ENCODE measurements at regions not wholly inside any gene's neighbourhood (a gene's known extent, or its start where the extent isn't known, plus 50 kb on each side); places are given as distances from the start of the nearest gene placed in this dataset.

- Histone ChIP-seq H2AFZ (ENCODE audit: low read depth, low read length, severe bottlenecking) (no peak overlapping the region), H3F3A (ENCODE audit: insufficient read depth) (no peaks in the 10 kb centered on the region), H4K20me1 (ENCODE audit: low read depth, low read length) (no peaks in the 10 kb centered on the region), H3K27me3 (ENCODE audit: low read length) (no peaks in the 10 kb centered on the region), H3K9ac (ENCODE audit: low read length) (no peak overlapping the region), H3K79me2 (ENCODE audit: insufficient read depth, low read length) (no peaks in the 10 kb centered on the region), H3K9me3 (ENCODE audit: insufficient read depth, low read length) (no peaks in the 10 kb centered on the region), H3K27ac (ENCODE audit: low read depth, low read length) (no peak overlapping the region), H3K4me2 (ENCODE audit: low read depth, low read length, poor library complexity, severe bottlenecking) (no peak overlapping the region), H3K9me2 (replicated peaks; ENCODE audit: insufficient read depth, low read length) (no peaks in the 10 kb centered on the region), H3K36me3 (ENCODE audit: low read length) (no peaks in the 10 kb centered on the region), H3K4me3 (ENCODE audit: insufficient read depth, low read length, poor library complexity, severe bottlenecking) (no peak overlapping the region)
- TF ChIP-seq EZH2phosphoT487 (conservative IDR thresholded peaks at IDR 0.05; ENCODE audit: low read length): no peak
- no peak for TF ChIP-seq CTCF (IDR thresholded peaks at IDR 0.05; ENCODE audit: insufficient read depth, low read length, poor library complexity, severe bottlenecking)
Measured at GRCh38 chr20:60160451-60161145, 202.4 kb downstream of the CDH26 start.

GRCh38 chr20:60167812-60168211 lies 209.6 kb downstream of the CDH26 start:
- Histone ChIP-seq H4K20me1 (ENCODE audit: low read depth, low read length) (no peaks in the 10 kb centered on the region), H3K4me3 (ENCODE audit: insufficient read depth, low read length, poor library complexity, severe bottlenecking) (no peak overlapping the region), H3K27me3 (ENCODE audit: low read length) (no peaks in the 10 kb centered on the region), H3K79me2 (ENCODE audit: insufficient read depth, low read length) (no peaks in the 10 kb centered on the region), H3K36me3 (ENCODE audit: low read length) (no peaks in the 10 kb centered on the region), H3K9me2 (replicated peaks; ENCODE audit: insufficient read depth, low read length) (no peaks in the 10 kb centered on the region), H3K4me2 (ENCODE audit: low read depth, low read length, poor library complexity, severe bottlenecking) (no peak overlapping the region), H3K9me3 (ENCODE audit: insufficient read depth, low read length) (no peaks in the 10 kb centered on the region), H2AFZ (ENCODE audit: low read depth, low read length, severe bottlenecking) (no peak overlapping the region), H3K9ac (ENCODE audit: low read length) (no peak overlapping the region), H3K27ac (ENCODE audit: low read depth, low read length) (no peak overlapping the region), H3F3A (ENCODE audit: insufficient read depth) (no peaks in the 10 kb centered on the region)
- no peak for TF ChIP-seq EZH2phosphoT487 (conservative IDR thresholded peaks at IDR 0.05; ENCODE audit: low read length)
- no peak for TF ChIP-seq CTCF (IDR thresholded peaks at IDR 0.05; ENCODE audit: insufficient read depth, low read length, poor library complexity, severe bottlenecking)

GRCh38 chr20:60168963-60169362 lies 210.7 kb downstream of the CDH26 start:
- H3K79me2 ChIP-seq (ENCODE audit: insufficient read depth, low read length): no peaks in the 10 kb centered on the region
- no peak for TF ChIP-seq CTCF (IDR thresholded peaks at IDR 0.05; ENCODE audit: insufficient read depth, low read length, poor library complexity, severe bottlenecking)
- TF ChIP-seq EZH2phosphoT487 (conservative IDR thresholded peaks at IDR 0.05; ENCODE audit: low read length): no peak
- H3F3A ChIP-seq (ENCODE audit: insufficient read depth): no peaks in the 10 kb centered on the region
- no peaks in the 10 kb centered on the region for H3K9me3 ChIP-seq (ENCODE audit: insufficient read depth, low read length)
- no peaks in the 10 kb centered on the region; the same call in 1 of the 2 replicates for H3K27me3 ChIP-seq (ENCODE audit: low read length)
- no peak overlapping the region for H3K9ac ChIP-seq (ENCODE audit: low read length)
- H3K4me3 ChIP-seq (ENCODE audit: insufficient read depth, low read length, poor library complexity, severe bottlenecking): no peak overlapping the region
- no peak overlapping the region for H3K4me2 ChIP-seq (ENCODE audit: low read depth, low read length, poor library complexity, severe bottlenecking)
- H3K9me2 ChIP-seq (replicated peaks; ENCODE audit: insufficient read depth, low read length): no peaks in the 10 kb centered on the region
- H4K20me1 ChIP-seq (ENCODE audit: low read depth, low read length): no peaks in the 10 kb centered on the region
- H3K27ac ChIP-seq (ENCODE audit: low read depth, low read length): no peak overlapping the region
- no peak overlapping the region for H2AFZ ChIP-seq (ENCODE audit: low read depth, low read length, severe bottlenecking)
- H3K36me3 ChIP-seq (ENCODE audit: low read length): no peaks in the 10 kb centered on the region
